Kidney epithelial cell (primary cell): ENCODE measurements at regions not wholly inside any gene's neighbourhood (a gene's known extent, or its start where the extent isn't known, plus 50 kb on each side); places are given as distances from the start of the nearest gene placed in this dataset.
A peak's percentile ranks its signal among the peaks of the same experiment; 100 is the strongest.
"Not testable (repeated sequence)": the region's sequence is repeated elsewhere in the genome, so short reads cannot be mapped to it uniquely, and the experiment has no call there.

Experiments
- DNase-seq: peaks from one replicate; pipeline ENCODE4 v3.0.0-alpha.2; 2010; ENCODE audit warnings: low read depth
- H3K27me3 ChIP-seq: 2 replicates; pipeline ENCODE4 v1.6.0; 2011; ENCODE audit warnings: low read length; ENCODE audit not compliant: control insufficient read depth, insufficient read depth
- H3K36me3 ChIP-seq: 2 replicates; pipeline ENCODE4 v1.5.1; 2011; ENCODE audit warnings: low read length; ENCODE audit not compliant: control insufficient read depth, insufficient read depth
- H3K4me3 ChIP-seq: 2 replicates; pipeline ENCODE4 v1.5.1; 2011; ENCODE audit warnings: low read depth, mild to moderate bottlenecking, control low read depth, low read length
- TF ChIP-seq, protein P1 (sequence below): IDR thresholded peaks from 2 replicates; pipeline ENCODE4 v1.5.1; 2011; ENCODE audit warnings: mild to moderate bottlenecking, moderate library complexity, low read length, control low read depth, inconsistent platforms; ENCODE audit not compliant: insufficient read depth, poor library complexity, severe bottlenecking

DNA sequence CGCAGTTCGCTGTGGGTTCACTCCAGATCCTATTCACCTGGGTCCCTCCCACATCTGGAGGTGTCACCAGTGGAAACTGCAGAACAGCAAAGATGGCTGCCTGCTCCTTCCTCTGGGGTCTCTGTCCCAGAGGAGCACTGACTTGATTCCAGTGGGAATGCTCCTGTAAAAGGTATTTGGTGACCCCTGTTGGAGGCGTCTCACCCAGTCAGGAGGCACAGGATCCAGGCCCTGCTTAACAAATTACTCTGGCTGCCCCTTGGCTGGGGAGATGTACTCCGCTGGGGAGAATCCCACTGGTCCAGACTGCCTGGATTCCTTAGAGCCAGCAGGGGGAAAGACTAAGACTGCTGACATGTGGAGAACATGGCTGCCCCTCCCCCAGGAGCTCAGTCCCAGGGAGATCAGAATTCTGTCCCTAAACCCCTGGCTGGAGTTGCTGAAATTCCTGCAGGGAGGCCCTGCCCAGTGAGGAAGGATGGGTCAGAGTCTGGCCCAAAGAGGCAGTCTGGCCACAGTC is 483.0 kb downstream of the CBLN4 start:
- Histone ChIP-seq H3K4me3 (no peak overlapping the region), H3K27me3 (no peaks in the 10 kb centered on the region), H3K36me3 (no peaks in the 10 kb centered on the region)
- TF ChIP-seq, protein P1, sequence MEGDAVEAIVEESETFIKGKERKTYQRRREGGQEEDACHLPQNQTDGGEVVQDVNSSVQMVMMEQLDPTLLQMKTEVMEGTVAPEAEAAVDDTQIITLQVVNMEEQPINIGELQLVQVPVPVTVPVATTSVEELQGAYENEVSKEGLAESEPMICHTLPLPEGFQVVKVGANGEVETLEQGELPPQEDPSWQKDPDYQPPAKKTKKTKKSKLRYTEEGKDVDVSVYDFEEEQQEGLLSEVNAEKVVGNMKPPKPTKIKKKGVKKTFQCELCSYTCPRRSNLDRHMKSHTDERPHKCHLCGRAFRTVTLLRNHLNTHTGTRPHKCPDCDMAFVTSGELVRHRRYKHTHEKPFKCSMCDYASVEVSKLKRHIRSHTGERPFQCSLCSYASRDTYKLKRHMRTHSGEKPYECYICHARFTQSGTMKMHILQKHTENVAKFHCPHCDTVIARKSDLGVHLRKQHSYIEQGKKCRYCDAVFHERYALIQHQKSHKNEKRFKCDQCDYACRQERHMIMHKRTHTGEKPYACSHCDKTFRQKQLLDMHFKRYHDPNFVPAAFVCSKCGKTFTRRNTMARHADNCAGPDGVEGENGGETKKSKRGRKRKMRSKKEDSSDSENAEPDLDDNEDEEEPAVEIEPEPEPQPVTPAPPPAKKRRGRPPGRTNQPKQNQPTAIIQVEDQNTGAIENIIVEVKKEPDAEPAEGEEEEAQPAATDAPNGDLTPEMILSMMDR = no peak
- DNase-seq = no peak

DNA sequence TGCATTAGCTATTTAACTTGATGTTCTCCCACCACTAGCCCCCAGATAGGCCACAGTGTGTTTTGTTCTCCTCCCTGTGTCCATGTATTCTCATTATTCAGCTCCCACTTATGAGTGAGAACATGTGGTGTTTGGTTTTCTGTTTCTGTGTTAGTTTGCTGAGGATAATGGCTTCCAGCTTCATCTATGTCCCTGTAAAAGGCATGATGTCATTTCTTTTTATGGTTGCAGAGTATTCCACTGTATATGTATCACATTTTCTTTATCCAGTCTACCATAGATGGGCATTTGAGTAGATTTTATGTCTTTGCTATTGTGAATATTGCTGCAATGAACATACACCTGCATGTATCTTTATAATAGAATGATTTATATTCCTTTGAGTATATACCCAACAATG is 487.7 kb downstream of the CBLN4 start:
- DNase-seq, H3K36me3 ChIP-seq, H3K27me3 ChIP-seq, H3K4me3 ChIP-seq: not testable (repeated sequence)

DNA sequence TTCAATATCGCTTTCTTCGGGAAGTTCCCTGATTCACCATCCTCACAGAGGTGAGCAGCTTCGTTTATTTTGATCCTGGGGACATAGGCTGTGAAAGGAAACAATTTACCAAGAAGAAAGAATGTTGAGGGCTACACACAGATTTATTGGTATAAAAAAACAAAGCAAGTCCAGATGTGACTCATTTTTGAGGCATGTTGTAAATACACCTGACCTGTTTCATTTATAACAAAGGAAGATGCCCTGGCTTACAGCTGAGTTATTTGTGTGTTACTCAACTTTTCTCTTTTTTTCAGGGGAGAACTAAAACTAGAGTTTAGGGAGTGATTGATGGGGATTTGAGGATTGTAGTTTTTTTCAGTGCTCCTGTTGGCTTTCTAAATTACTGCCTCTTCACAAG is 489.5 kb downstream of the CBLN4 start:
- DNase-seq = peak; percentile 50

DNA sequence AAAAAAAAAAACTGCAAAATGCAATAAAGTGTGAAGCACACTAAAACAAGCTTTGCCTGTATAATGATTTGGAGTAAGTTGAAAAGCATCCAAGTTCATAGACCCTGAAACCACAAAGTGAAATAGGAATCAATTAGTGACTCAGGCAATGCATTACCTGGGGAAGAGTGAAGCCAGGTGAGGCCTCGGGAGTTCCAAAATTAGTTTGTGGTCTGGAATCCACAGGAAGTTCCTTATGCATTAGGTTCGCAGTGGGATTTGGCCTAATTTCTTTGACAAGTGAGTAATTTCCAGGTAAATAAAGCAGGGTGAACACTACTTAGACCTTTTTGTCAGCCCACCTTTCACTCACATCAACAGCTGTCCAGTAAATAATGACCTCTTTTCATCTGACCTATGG is 490.8 kb downstream of the CBLN4 start:
- Histone ChIP-seq H3K4me3 (no peak overlapping the region), H3K27me3 (no peaks in the 10 kb centered on the region), H3K36me3 (no peaks in the 10 kb centered on the region)
- TF ChIP-seq, protein P1 = no peak
- DNase-seq = no peak

More for the DNA sequence above, 489.5 kb downstream of the CBLN4 start:
- TF ChIP-seq, protein P1 = no peak
- Histone ChIP-seq H3K4me3 (no peak overlapping the region), H3K27me3 (no peaks in the 10 kb centered on the region), H3K36me3 (no peaks in the 10 kb centered on the region)

DNA sequence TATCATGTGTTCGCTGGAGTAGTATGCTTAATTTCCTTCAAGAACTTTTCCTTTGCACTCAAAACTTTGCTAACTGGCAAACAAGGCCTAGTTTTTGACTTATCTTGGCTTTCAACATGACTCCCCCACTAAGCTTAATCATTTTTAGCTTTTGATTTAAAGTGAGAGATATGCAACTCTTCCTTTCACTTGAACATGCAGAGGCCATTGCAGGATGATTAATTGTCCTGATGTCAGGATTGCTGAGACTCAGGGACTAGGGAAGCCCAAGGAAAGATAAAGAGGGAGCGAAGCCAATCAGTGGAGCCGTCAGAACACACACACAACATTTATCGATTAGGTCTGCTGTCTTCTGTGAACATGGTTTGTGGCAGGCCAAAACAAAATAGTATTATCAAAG is 491.4 kb downstream of the CBLN4 start:
- no peak for DNase-seq
- Histone ChIP-seq H3K27me3 (no peaks in the 10 kb centered on the region), H3K36me3 (no peaks in the 10 kb centered on the region), H3K4me3 (no peak overlapping the region)
- TF ChIP-seq, protein P1 = no peak

DNA sequence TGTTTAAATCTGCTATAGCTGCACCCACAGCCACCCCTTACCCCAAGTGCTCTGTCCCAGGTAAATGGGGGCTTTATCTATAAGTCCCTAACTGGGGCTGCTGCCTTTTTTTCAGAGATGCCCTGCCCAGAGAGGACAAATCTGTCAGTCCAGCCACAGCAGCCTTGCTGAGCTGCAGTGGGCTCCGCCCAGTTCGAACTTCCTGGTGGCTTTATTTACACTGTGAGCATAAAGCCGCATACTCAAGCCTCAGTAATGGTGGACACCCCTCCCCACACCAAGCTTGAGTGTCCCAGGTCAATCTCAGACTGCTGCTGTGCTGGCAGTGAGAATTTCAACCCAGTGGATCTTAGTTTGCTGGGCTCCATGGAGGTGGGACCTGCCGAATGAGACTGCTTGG is 505.2 kb downstream of the CBLN4 start:
- TF ChIP-seq, protein P1 = no peak
- no peak overlapping the region for H3K4me3 ChIP-seq
- no peaks in the 10 kb centered on the region for H3K27me3 ChIP-seq
- no peaks in the 10 kb centered on the region for H3K36me3 ChIP-seq
- DNase-seq = no peak
